ENCODE measurements at regions not wholly inside any gene's neighbourhood (a gene's known extent, or its start where the extent isn't known, plus 50 kb on each side); places are given as distances from the start of the nearest gene placed in this dataset.
A peak's percentile ranks its signal among the peaks of the same experiment; 100 is the strongest.

DNA sequence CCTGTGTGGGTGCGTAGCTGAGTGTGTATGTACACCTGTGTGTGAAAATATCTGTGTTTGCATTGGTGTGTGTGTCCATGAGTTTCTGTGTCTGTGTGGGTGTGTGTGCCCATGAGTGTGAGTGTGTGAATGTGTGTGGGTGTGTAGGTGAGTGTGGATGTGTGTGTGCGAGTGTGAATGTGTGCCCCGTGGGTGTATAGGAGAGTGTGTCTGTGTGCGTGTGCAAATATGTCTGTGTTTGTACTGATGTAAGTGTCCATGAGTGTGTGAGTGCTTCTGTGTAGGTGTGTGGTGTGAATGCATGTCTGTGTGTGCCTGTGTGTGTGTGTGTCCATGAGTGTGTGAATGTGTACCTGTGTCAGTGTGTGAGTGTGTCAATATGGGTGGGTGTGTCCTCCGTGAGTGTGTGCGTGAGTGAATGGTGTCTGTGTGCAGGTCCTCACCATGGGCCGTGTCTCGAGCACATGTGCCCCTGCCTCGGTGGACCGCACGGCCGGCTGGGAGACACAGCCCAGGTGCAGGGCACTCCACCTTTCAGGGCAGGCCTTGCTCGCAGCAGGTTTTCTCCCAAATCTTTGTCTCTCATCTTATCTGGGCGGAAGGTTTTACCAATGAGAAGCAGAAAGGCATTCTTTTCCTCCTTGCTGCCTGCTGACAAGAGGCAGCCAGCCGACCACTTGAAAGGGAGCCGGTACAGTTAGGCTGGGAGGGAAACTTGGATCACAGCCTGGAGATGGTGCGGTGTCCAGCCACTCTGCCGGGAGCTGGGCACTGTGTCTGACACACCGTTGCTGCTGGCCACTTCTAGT, 107.1 kb upstream of the FAM20C start:
- no peak overlapping the region for H3K27ac ChIP-seq
- 58 to 77% (median 63%) methylated on average over 18 to 19 of the region's 19 CpGs for WGBS, 4 donors

DNA sequence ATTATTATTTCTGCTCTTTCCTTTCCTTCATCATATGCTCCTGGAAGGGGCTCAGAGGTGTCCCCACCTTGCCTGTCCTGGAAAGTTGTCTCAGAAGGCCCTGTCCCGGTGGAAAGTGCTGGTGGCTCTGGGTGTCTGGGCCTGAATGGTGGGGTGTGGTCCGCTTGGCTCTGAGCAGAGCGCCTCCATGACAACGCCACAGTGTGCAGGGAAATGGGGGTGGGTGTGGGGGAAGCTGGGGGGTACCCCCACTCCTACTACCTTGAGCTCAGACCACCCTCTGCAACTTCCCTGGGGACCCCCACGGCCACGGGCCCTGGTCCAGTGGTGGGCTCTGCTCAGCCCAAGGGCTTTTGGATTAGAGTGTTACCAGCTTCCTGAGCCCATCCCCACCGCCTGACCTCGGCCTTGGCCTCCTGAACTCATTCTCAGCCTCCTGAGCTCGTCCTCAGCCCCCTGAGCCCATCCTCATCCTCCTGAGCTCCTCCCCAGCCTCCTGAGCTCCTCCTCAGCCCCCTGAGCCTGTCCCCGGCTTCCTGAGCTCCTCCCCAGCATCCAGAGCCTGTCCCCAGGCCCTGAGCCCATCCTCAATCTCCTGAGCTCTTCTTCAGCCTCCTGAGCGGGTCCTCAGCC, 106.4 kb upstream of the FAM20C start:
- DNase-seq = no peak
- intact Hi-C loops (cut with DNase I) = no loop called here
- TF ChIP-seq POLR2A (IDR thresholded peaks at IDR 0.05) = no peak
- TF ChIP-seq, protein P1, sequence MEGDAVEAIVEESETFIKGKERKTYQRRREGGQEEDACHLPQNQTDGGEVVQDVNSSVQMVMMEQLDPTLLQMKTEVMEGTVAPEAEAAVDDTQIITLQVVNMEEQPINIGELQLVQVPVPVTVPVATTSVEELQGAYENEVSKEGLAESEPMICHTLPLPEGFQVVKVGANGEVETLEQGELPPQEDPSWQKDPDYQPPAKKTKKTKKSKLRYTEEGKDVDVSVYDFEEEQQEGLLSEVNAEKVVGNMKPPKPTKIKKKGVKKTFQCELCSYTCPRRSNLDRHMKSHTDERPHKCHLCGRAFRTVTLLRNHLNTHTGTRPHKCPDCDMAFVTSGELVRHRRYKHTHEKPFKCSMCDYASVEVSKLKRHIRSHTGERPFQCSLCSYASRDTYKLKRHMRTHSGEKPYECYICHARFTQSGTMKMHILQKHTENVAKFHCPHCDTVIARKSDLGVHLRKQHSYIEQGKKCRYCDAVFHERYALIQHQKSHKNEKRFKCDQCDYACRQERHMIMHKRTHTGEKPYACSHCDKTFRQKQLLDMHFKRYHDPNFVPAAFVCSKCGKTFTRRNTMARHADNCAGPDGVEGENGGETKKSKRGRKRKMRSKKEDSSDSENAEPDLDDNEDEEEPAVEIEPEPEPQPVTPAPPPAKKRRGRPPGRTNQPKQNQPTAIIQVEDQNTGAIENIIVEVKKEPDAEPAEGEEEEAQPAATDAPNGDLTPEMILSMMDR (IDR thresholded peaks at IDR 0.05) = no peak
- H3K9me3 ChIP-seq = no peaks in the 10 kb centered on the region
- no peak for ATAC-seq
- 74 to 86% (median 83%) methylated on average over 10 to 11 of the region's 11 CpGs for WGBS, 4 donors
- H3K27ac ChIP-seq = peak overlapping the region in 1 of 12 donors; percentile 46
- peaks cover 0 to 31% (median 14%) of the 10 kb centered on the region in 12 donors for H3K4me1 ChIP-seq
- no peak overlapping the region for H3K4me3 ChIP-seq
- H3K36me3 ChIP-seq = no peaks in the 10 kb centered on the region
- peaks cover 0 to 3% (median 0%) of the 10 kb centered on the region in 9 donors for H3K27me3 ChIP-seq

More for the DNA sequence above, 107.1 kb upstream of the FAM20C start:
- H3K4me1 ChIP-seq = peaks cover 0 to 29% (median 14%) of the 10 kb centered on the region in 12 donors
- DNase-seq = peak in 3 of 5 donors; percentile 58 to 64 (median 59)
- no peaks in the 10 kb centered on the region for H3K9me3 ChIP-seq
- H3K4me3 ChIP-seq = no peak overlapping the region
- peaks cover 0 to 7% (median 0%) of the 10 kb centered on the region in 9 donors for H3K27me3 ChIP-seq
- ATAC-seq = peak; percentile 63 to 72 (median 67)
- H3K36me3 ChIP-seq = no peaks in the 10 kb centered on the region
- intact Hi-C loops (cut with DNase I) = no loop called here
- TF ChIP-seq, protein P1 (IDR thresholded peaks at IDR 0.05) = no peak
- TF ChIP-seq POLR2A (IDR thresholded peaks at IDR 0.05) = no peak

DNA sequence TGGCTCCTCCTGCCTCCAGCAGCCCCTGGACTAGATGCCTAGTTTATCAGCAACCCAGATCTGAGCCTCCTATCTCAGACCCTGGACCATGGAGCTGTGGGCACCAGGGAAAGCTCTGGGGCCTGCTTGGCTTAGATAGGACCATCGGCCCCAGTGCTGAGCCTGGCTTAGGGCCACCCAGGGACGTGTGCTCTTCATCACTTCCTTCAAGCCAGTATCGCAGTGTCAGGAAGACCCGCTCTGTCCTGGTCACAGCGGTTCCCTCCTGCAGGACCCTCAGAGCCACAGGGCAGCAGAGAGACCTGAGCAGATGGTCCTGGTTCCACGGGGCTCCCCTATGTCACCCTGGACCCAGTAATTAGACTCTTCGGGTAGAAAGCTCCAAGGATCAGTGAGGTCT, 105.7 kb upstream of the FAM20C start:
- H3K36me3 ChIP-seq = no peaks in the 10 kb centered on the region
- H3K4me1 ChIP-seq = peaks cover 0 to 27% (median 14%) of the 10 kb centered on the region in 12 donors
- intact Hi-C loops (cut with DNase I) = no loop called here
- WGBS, 4 donors = 54 to 89% (median 79%) methylated on average over 5 to 7 of the region's 7 CpGs
- ATAC-seq = no peak
- no peaks in the 10 kb centered on the region for H3K27me3 ChIP-seq
- H3K9me3 ChIP-seq = no peaks in the 10 kb centered on the region
- no peak for DNase-seq
- H3K4me3 ChIP-seq = no peak overlapping the region
- H3K27ac ChIP-seq = no peak overlapping the region
- TF ChIP-seq, protein P1 (IDR thresholded peaks at IDR 0.05) = no peak
- TF ChIP-seq POLR2A (IDR thresholded peaks at IDR 0.05) = no peak

DNA sequence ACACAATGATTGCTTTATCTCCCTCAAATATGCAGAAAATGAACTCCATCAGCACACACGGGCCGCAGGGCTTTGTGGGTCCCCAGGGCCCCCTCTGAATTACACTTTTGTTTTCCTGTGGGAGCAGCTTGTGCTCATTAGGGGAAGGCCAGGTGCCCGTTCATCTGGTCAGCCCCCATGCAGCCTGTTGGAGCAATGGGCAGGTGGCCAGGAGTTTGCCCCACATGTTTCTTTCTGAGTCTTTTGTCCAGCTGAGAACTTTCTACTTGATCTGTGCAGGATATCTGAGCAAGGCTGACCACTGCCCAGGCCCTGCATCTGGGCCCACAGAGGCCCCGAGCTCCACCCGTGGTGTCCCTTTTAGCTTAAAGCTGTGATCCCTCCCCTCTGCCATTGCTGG, 105.3 kb upstream of the FAM20C start:
- peaks cover 0 to 27% (median 14%) of the 10 kb centered on the region in 12 donors for H3K4me1 ChIP-seq
- ATAC-seq (no peak), DNase-seq (no peak)
- no peaks in the 10 kb centered on the region for H3K9me3 ChIP-seq
- no peaks in the 10 kb centered on the region for H3K36me3 ChIP-seq
- TF ChIP-seq POLR2A (IDR thresholded peaks at IDR 0.05) = no peak
- TF ChIP-seq, protein P1 (IDR thresholded peaks at IDR 0.05) = no peak
- H3K4me3 ChIP-seq = no peak overlapping the region
- intact Hi-C loops (cut with DNase I) = no loop called here
- no peaks in the 10 kb centered on the region for H3K27me3 ChIP-seq
- 75 to 81% (median 79%) methylated on average over 5 of the region's 5 CpGs for WGBS, 4 donors
- H3K27ac ChIP-seq = no peak overlapping the region
